Hippocampal formation (tissue), 2 donors: ENCODE measurements at regions not wholly inside any gene's neighbourhood (a gene's known extent, or its start where the extent isn't known, plus 50 kb on each side); places are given as distances from the start of the nearest gene placed in this dataset.

ENCODE experiments used
- DNase-seq, 2 donors: peaks; one replicate each; lab custom pipeline; 2025; lab: John Stamatoyannopoulos, UW

GRCh38 chr3:68057637-68058320 is 403.4 kb upstream of the SUCLG2 start:
- DNase-seq = no peak

- DNase-seq = no peak
Measured at GRCh38 chr3:68056556-68056955, 402.1 kb upstream of the SUCLG2 start.

GRCh38 chr3:68055215-68055614 is 400.8 kb upstream of the SUCLG2 start:
- no peak for DNase-seq

- no peak for DNase-seq
Measured at GRCh38 chr3:68049776-68050175, 395.4 kb upstream of the SUCLG2 start.

- no peak for DNase-seq
Measured at GRCh38 chr3:68045976-68046375, 391.6 kb upstream of the SUCLG2 start.

- DNase-seq = no peak
Measured at GRCh38 chr3:68033867-68034266, 379.5 kb upstream of the SUCLG2 start.

- no peak for DNase-seq
Measured at GRCh38 chr3:68032209-68032608, 377.8 kb upstream of the SUCLG2 start.

- no peak for DNase-seq
Measured at GRCh38 chr3:68025189-68025588, 370.8 kb upstream of the SUCLG2 start.

GRCh38 chr3:68019876-68020275 is 365.5 kb upstream of the SUCLG2 start:
- no peak for DNase-seq

GRCh38 chr3:68018275-68018674 is 363.9 kb upstream of the SUCLG2 start:
- no peak for DNase-seq

GRCh38 chr3:68017069-68017468 is 362.7 kb upstream of the SUCLG2 start:
- no peak for DNase-seq

GRCh38 chr3:68009900-68010299 is 355.5 kb upstream of the SUCLG2 start:
- DNase-seq = no peak

- DNase-seq = no peak
Measured at GRCh38 chr3:68007621-68008226, 353.3 kb upstream of the SUCLG2 start.

- no peak for DNase-seq
Measured at GRCh38 chr3:68006646-68007045, 352.2 kb upstream of the SUCLG2 start.

GRCh38 chr3:68004091-68004490 is 349.7 kb upstream of the SUCLG2 start:
- no peak for DNase-seq

GRCh38 chr3:67998281-67998680 is 343.9 kb upstream of the SUCLG2 start:
- no peak for DNase-seq

GRCh38 chr3:67995206-67995605 is 340.8 kb upstream of the SUCLG2 start:
- no peak for DNase-seq

GRCh38 chr3:67986706-67987105 is 332.3 kb upstream of the SUCLG2 start:
- no peak for DNase-seq

GRCh38 chr3:67983166-67983565 is 328.8 kb upstream of the SUCLG2 start:
- no peak for DNase-seq

- DNase-seq = no peak
Measured at GRCh38 chr3:67981077-67981476, 326.7 kb upstream of the SUCLG2 start.

GRCh38 chr3:67979342-67979741 is 324.9 kb upstream of the SUCLG2 start:
- no peak for DNase-seq

- DNase-seq = no peak
Measured at GRCh38 chr3:67977762-67978161, 323.4 kb upstream of the SUCLG2 start.

GRCh38 chr3:67976663-67977062 is 322.3 kb upstream of the SUCLG2 start:
- no peak for DNase-seq

- no peak for DNase-seq
Measured at GRCh38 chr3:67964596-67964995, 310.2 kb upstream of the SUCLG2 start.
